ENCODE measurements at regions not wholly inside any gene's neighbourhood (a gene's known extent, or its start where the extent isn't known, plus 50 kb on each side); places are given as distances from the start of the nearest gene placed in this dataset.
A peak's percentile ranks its signal among the peaks of the same experiment; 100 is the strongest.
"Not testable (repeated sequence)": the region's sequence is repeated elsewhere in the genome, so short reads cannot be mapped to it uniquely, and the experiment has no call there.

DNA sequence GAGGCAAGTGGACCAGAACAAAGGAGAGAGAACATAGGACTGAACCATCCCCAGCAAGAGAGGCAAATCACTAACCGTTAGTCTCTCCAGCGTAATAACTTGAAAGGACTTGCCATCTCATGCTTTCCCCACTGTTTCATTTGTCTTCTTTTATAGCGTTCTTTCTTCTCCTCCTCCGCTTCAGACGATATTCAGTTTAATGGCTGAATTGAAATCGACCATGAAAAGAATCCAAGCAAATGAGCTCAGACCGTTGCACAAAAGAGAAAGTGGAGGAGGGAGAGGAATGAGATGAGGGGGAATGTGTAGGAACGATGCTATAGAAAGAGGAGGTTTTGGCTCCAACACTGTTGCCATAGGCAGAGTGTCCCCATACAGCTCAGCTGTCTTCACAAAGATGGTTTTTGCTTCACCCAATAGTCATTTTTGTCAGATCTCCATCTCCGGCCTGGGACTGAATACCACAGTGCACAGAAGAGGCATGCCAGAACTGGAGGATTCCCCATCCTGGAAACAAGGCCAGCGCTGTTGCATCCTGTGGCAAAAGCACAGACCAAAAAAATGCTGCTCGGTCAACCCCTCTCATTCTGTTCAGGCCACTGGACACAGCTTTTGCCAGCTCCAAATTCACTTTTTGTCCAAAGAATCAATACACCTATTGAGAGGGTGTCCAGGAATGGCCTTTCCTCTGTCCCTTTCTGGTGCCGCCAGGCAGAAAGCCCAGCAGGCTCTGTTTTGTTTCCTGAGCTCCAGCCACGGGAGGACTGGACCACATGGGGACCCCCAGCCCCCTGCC lies 176.1 kb downstream of the ID4 start:
- no peak for DNase-seq
- H3K4me3 ChIP-seq = no peak overlapping the region
- no peaks in the 10 kb centered on the region for H3K4me1 ChIP-seq
- H3K36me3 ChIP-seq = no peaks in the 10 kb centered on the region
- H3K27me3 ChIP-seq = peaks cover 0 to 2% (median 0%) of the 10 kb centered on the region in 7 donors
- no peak overlapping the region for H3K27ac ChIP-seq
- H3K9me3 ChIP-seq = no peaks in the 10 kb centered on the region
- TF ChIP-seq, protein P1, sequence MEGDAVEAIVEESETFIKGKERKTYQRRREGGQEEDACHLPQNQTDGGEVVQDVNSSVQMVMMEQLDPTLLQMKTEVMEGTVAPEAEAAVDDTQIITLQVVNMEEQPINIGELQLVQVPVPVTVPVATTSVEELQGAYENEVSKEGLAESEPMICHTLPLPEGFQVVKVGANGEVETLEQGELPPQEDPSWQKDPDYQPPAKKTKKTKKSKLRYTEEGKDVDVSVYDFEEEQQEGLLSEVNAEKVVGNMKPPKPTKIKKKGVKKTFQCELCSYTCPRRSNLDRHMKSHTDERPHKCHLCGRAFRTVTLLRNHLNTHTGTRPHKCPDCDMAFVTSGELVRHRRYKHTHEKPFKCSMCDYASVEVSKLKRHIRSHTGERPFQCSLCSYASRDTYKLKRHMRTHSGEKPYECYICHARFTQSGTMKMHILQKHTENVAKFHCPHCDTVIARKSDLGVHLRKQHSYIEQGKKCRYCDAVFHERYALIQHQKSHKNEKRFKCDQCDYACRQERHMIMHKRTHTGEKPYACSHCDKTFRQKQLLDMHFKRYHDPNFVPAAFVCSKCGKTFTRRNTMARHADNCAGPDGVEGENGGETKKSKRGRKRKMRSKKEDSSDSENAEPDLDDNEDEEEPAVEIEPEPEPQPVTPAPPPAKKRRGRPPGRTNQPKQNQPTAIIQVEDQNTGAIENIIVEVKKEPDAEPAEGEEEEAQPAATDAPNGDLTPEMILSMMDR (IDR thresholded peaks at IDR 0.05) = no peak
- 79 to 80% methylated on average over 13 of the region's 13 CpGs for WGBS, 2 donors
- no peak for ATAC-seq
- intact Hi-C loops (cut with DNase I) = no loop called here

DNA sequence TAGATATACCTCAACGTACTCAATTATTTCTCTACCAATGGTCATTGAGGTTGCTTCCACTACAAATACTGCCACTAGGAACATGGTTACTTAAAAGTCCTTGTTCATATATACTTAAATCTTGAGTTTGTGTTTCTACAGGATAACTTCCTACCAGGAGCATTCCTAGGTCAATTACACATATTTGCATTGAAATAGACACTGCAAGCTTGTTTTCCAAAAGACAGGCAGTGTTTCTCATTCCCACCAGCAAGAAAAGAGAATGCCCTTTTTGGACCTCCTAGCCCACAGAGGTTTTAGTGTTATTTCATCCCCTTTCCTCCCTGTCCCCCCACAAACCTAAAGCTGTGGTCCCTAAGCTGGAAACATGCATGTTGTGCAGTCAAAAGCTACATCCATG lies 177.3 kb downstream of the ID4 start:
- ATAC-seq = no peak
- Histone ChIP-seq H3K4me1 (no peaks in the 10 kb centered on the region), H3K27me3 (no peaks in the 10 kb centered on the region), H3K9me3 (no peaks in the 10 kb centered on the region), H3K27ac (no peak overlapping the region), H3K36me3 (no peaks in the 10 kb centered on the region), H3K4me3 (no peak overlapping the region)
- TF ChIP-seq, protein P1 (IDR thresholded peaks at IDR 0.05) = no peak
- 76 to 90% methylated on average over 1 of the region's 1 CpG for WGBS, 2 donors
- intact Hi-C loops (cut with DNase I) = no loop called here
- DNase-seq = no peak

DNA sequence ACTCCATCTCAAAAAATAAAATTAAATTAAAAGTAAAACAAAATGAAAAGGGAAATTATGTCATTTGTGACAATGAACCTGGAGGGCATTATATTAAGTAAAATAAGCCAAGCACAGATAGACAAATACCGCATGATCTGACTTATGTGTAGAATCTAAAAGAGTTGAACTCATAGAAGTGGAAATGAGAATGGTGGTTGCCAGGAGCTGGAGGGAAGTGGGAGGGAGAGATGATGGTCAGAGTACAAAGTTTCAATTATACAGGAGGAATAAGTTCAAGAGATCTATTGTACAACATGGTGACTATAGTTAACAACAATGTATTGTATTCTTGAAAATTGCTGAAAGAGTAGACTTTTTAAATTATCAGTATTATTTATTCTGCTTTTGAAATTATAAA lies 183.4 kb downstream of the ID4 start:
- intact Hi-C loops (cut with DNase I) = no loop called here
- no peaks in the 10 kb centered on the region for H3K4me1 ChIP-seq
- no peak for DNase-seq
- no peaks in the 10 kb centered on the region for H3K9me3 ChIP-seq
- no peak overlapping the region for H3K27ac ChIP-seq
- 90 to 93% methylated on average over 1 of the region's 1 CpG for WGBS, 2 donors
- ATAC-seq = no peak
- H3K27me3 ChIP-seq = no peaks in the 10 kb centered on the region
- no peaks in the 10 kb centered on the region for H3K36me3 ChIP-seq
- H3K4me3 ChIP-seq = no peak overlapping the region
- TF ChIP-seq, protein P1 (IDR thresholded peaks at IDR 0.05) = no peak

DNA sequence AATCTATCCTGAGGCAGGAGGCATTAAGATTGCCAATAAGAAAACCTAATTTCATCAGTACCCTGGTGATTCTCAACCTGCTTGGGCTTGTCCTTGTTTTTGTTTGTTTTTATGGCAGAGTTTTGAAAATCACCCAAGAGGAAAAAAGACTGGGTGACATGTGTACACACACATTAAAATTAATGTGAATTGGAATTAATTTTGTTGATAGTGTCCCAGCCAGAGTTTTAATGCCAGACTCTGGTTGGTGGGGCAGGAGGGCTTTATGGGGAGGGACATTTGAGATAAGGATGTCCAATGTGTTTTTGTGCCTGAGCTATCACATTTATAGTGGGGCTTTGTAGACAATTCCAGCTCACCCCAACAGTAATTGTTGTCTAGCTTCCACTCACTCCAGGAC lies 184.6 kb downstream of the ID4 start:
- H3K27me3 ChIP-seq = no peaks in the 10 kb centered on the region
- no peak overlapping the region for H3K4me3 ChIP-seq
- H3K27ac ChIP-seq = no peak overlapping the region
- H3K4me1 ChIP-seq = no peaks in the 10 kb centered on the region
- intact Hi-C loops (cut with DNase I) = no loop called here
- ATAC-seq (no peak), DNase-seq (no peak)
- TF ChIP-seq, protein P1 (IDR thresholded peaks at IDR 0.05) = no peak
- H3K9me3 ChIP-seq = no peaks in the 10 kb centered on the region
- H3K36me3 ChIP-seq = no peaks in the 10 kb centered on the region

DNA sequence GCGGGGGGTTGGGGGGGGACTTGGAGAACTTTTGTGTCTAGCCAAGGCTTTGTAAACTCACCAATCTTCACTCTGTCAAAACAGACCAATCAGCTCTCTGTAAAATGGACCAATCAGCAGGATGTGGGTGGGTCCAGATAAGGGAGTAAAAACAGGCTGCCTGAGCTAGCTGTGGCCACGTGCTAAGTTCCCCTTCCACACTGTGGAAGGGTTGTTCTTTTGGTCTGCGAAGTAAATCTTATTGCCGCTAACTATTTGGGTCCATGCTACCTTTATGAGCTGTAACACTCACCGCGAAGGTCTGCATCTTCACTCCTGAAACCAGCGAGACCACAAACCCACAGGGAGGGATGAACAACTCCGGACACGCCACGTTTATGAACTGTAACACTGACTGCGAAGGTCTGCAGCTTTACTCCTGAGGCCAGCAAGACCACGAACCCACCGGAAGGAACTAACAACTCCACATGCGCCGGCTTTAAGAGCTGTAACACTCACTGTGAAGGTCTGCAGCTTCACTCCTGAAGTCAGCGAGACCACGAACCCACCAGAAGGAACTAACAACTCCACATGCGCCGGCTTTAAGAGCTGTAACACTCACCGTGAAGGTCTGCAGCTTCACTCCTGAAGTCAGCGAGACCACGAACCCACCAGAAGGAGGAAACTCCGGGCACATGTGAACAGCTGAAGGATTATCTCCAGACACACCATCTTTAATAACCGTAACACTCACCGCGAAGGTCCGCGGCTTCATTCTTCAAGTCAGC lies 186.6 kb downstream of the ID4 start:
- intact Hi-C loops (cut with DNase I); H3K27ac ChIP-seq; H3K27me3 ChIP-seq; DNase-seq; ATAC-seq; H3K36me3 ChIP-seq; H3K4me1 ChIP-seq; H3K9me3 ChIP-seq: not testable (repeated sequence)
- 88 to 89% methylated on average over 28 of the region's 28 CpGs for WGBS, 2 donors
- peak overlapping the region in 1 of 10 donors; percentile 14 for H3K4me3 ChIP-seq
